HG03103 (cell line): ENCODE measurements at regions not wholly inside any gene's neighbourhood (a gene's known extent, or its start where the extent isn't known, plus 50 kb on each side); places are given as distances from the start of the nearest gene placed in this dataset.

Experiments used
- ATAC-seq: cut with Tn5 transposase; IDR thresholded peaks from one replicate; pipeline ENCODE4 v1.9.1; 2021; ENCODE audit warnings: low read depth; ENCODE audit not compliant: unreplicated experiment

DNA sequence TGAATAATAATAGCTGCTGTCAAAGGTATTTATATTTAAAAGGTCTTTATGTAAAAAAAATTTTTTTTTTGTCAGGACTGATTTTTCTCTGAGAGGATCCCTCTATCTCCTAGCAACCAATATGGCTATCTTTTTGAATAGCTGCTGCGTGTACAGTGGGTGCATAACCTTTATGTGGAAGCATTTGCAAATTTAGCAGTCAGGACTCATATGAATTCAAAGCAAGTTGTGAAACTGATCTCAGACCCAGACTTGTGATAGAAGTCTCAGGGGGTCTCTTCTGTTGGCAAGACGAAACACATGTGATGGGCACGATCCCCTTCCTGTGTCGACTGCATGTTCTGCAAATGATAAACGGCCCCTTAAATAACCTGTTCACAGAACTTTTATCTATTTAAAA is 114.1 kb upstream of the ARGLU1 start:
- no peak for ATAC-seq

GRCh38 chr13:106681536-106681935 is 113.6 kb upstream of the ARGLU1 start:
- ATAC-seq: no peak

DNA sequence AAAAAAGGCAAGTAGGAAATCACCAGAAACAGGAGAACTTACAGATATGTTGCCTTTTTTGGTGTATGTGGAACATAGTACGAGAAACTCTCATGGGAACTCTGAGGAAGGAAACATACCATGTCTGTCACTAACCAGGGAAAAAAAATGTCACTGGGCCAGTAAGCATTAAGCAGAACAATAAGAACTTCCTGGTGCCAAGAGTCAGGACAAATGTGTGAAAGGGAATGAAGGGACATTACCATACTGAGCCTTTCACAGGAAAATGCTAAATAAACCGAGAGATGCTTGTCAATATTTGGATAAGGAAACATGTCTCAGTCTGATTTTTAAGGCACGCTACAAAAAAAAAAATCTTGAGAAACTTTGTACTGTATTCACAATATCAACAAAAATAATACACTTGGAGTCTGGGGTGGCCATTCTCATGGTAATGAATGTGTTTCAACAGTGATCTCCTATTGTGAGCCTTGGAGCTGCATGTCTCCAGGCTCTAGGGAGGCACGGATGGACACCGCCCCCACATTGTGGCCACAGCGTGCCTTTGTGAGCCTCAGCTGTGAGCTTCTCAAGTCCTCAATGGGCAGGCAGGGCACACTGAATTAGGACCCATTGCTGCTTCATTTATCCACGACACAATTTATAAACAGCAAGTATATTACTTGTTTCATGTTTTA is 113.0 kb upstream of the ARGLU1 start:
- ATAC-seq: no peak

GRCh38 chr13:106678646-106679418 is 110.9 kb upstream of the ARGLU1 start:
- no peak for ATAC-seq

GRCh38 chr13:106675311-106675710 is 107.4 kb upstream of the ARGLU1 start:
- no peak for ATAC-seq

DNA sequence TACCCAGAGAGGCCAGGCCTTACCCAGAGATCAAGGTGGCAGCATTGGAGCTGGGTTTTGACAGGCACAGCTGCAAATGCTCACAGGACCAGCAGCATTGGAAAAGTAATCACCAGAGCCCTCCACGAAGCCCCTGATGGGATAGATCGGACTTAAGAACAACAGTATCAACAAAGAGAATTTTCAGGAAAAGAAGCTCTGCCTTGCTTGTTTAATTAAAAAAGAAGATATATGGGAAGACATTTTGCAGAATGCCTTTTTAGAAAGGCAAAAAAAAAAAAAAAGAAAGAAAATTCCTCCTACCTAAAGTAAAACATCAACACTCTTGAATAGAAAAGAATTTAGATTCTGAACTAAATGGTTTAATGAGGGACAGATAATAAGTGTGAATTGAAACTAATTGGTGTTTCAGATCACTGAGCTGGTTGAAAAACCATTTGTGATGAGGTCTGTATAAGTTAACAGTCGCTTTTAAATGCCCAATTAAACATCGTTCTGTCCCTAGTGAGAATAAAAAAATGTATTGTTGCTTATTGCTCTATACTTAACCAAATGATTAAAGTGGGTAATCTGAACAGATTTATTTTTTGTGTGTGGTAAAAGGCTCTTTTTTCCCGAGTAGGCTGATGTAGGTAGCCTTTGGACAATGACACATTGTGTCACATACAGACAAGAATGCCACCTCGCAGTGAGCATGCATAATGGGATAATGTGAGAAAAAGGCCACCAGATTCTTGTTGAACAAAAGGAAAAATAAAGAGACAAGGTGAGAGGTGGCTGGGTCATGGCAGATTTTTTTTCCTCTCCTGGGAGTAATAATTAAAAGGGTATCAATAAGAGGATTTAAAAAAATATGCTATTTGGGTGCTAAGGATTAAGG is 93.0 kb upstream of the ARGLU1 start:
- ATAC-seq: no peak

GRCh38 chr13:106657104-106657503 is 89.2 kb upstream of the ARGLU1 start:
- ATAC-seq: no peak

- ATAC-seq: no peak
Observed at GRCh38 chr13:106656186-106656585, 88.2 kb upstream of the ARGLU1 start.

GRCh38 chr13:106651442-106651841 is 83.5 kb upstream of the ARGLU1 start:
- ATAC-seq: no peak

DNA sequence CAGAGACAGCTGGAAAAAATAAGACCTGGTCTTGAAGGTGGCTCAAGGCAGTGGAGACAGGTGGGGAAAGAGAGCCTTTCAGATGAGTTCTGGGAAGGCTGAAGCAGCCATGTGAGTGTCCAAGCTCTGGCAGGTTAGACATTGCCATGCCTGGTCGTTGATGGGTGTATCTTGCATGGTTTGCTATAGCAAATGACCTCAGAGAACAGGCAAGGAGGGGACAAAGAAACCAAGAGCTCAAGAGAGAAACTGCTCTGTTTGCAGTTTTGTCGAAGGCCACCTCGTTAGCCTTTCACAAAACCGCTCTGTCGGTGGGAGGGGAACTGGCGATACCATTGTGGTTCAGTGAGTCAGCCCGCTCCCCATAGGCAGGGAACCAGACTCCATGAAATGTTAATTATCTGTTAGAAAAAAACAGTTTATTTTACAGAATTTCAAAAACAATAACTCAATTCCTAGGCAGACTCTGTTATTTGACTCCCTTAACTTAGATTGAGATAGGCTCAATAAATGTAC is 82.8 kb upstream of the ARGLU1 start:
- no peak for ATAC-seq

GRCh38 chr13:106649495-106649894 is 81.6 kb upstream of the ARGLU1 start:
- no peak for ATAC-seq

GRCh38 chr13:106640515-106640914 is 72.6 kb upstream of the ARGLU1 start:
- no peak for ATAC-seq

GRCh38 chr13:106637519-106637918 is 69.6 kb upstream of the ARGLU1 start:
- ATAC-seq: no peak

DNA sequence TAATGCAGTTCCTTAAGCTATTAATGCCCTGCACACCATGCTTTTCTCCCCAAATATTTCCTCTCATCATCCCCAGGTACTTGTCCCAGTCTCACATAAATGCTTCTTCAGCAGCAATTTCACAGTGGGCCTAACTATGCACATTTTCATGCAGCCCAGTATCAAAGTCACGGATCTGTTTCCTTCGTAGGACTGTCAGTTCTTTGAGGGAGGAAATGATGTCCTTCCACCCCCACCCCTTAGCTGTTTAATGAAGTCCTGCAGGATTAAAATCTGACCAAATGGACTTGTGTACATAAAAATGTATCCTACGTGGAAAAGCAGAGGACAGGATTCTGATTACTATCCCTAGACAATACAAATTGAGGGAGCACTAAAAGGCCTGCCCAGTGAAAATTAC is 68.6 kb upstream of the ARGLU1 start:
- no peak for ATAC-seq

DNA sequence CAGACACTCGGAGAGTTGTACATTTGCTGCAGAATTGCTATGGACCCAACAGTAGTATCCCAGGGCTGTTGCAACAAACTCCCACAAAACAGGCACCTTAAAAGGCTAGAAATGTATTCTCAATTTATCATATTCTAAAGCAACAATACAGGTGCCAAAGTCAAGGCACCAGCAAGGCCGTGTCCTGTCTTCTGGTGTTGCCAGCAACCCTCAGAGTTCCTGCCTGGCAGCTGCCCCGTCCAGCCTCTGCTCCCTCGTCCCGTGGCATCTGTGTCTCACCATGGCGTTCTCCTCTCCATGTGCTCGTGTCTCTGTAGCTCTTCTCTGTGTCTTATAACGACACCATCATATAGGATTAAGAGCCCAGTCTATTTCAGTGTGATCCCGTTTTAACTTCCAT is 67.7 kb upstream of the ARGLU1 start:
- ATAC-seq: no peak

- no peak for ATAC-seq
Observed at GRCh38 chr13:106633321-106633720, 65.4 kb upstream of the ARGLU1 start.

DNA sequence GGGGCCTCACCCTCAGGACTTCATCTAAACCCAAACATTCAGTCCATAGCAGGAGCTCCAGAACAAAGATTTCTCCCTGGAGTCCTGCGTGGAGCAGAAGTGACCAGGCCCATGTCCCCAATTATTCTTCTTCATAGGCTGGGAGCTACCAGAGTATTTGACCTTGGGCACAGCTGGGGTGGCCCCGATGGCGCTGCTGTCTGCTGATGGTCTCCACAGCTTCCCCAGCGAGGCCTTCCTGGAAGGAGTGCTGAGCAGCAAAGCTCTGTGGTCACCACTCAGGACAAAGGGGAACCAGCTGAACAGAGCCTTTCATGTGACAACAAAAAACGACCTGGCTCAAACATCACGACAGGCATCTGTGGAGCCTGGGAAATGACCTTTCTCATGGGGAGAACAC is 62.7 kb upstream of the ARGLU1 start:
- ATAC-seq: no peak

- ATAC-seq: no peak
Observed at GRCh38 chr13:106630162-106630561, 62.2 kb upstream of the ARGLU1 start.

DNA sequence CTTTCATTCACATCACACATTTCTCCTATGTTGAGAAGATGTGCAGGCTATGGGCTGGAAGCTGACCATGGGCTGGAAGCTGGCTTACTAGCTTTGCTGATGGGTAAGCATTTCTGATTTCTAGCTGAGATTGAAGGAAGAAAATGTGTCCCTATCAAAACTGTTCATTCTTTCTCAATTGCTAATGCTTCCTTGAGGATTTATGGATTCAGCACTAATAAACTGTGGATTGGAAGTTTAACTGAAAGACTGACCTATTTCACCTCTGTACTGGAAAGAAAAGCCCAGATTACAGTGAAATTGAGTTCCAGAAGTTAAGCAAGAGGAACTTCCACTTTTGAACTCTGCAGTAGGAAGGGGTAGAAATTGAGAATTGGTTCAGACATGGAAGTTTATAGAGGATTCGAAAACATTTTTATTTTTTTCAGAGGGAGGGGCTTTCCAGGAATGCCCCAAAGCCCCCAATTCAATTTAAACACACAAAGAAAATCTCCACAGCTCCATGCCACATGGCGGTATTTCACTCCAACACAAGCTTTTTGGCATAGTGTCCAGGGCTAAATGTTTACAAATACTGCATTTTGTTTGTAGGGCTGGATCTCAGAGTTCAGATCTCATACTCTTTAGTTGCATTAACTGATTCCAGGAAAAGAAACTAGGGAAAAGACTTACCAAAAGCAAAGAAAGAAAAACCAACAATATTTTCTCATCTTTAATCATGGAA is 61.2 kb upstream of the ARGLU1 start:
- no peak for ATAC-seq

GRCh38 chr13:106626473-106626872 is 58.5 kb upstream of the ARGLU1 start:
- ATAC-seq: no peak
